CD4-positive, alpha-beta T cell (primary cell): ENCODE measurements at regions not wholly inside any gene's neighbourhood (a gene's known extent, or its start where the extent isn't known, plus 50 kb on each side); places are given as distances from the start of the nearest gene placed in this dataset.
"Not testable (repeated sequence)": the region's sequence is repeated elsewhere in the genome, so short reads cannot be mapped to it uniquely, and the experiment has no call there.

Experiments
- ATAC-seq: fragments of 200-7000 bp; cut with Tn5 transposase; one replicate; pipeline ENCODE4 v1.10.0; 2022; ENCODE audit warnings: mild to moderate bottlenecking; ENCODE audit not compliant: poor library complexity
- CTCF ChIA-PET: fragments of 350-600 bp; sonication (Branson Sonifier 250); formaldehyde crosslinking; loops from one replicate; lab custom pipeline; 2021; ENCODE audit warnings: antibody characterized with exemption, inconsistent platforms; lab: Charles Lee
- POLR2A ChIA-PET: fragments of 350-600 bp; sonication (Branson Sonifier 250); formaldehyde crosslinking; loops from one replicate; lab custom pipeline; 2021; ENCODE audit warnings: antibody characterized with exemption, inconsistent platforms; lab: Charles Lee
- DNase-seq, 14 experiments: peaks; one replicate each; pipeline ENCODE4 v3.0.0-alpha.2; 2013 to 2020; ENCODE audit warnings: mixed read lengths in 2 of 14
- H3K27ac ChIP-seq, 2 donors: one replicate each; pipeline versions ENCODE4 v1.5.1 to v1.7.0; 2013; ENCODE audit warnings: low read length in 2 of 2, low read depth in 1 of 2, mild to moderate bottlenecking in 1 of 2
- H3K27me3 ChIP-seq, 2 experiments: 1 replicate in 1 of 2; 2 replicates in 1 of 2; pipeline versions ENCODE4 v1.6.1 to v1.7.0; 2013; ENCODE audit warnings: low read length in 2 of 2, control low read depth in 1 of 2, mild to moderate bottlenecking in 1 of 2, moderate library complexity in 1 of 2; ENCODE audit not compliant: insufficient read depth in 2 of 2, control insufficient read depth in 1 of 2
- H3K36me3 ChIP-seq: one replicate; pipeline ENCODE4 v1.6.1; 2013; ENCODE audit warnings: low read length, control low read depth; ENCODE audit not compliant: insufficient read depth
- H3K4me1 ChIP-seq: one replicate; pipeline ENCODE4 v1.6.1; 2013; ENCODE audit warnings: low read length, control low read depth; ENCODE audit not compliant: insufficient read depth
- H3K4me3 ChIP-seq: one replicate; pipeline ENCODE4 v1.5.1; 2013; ENCODE audit warnings: mild to moderate bottlenecking, low read length, moderate library complexity
- H3K9me3 ChIP-seq, 2 experiments: 1 replicate in 1 of 2; 2 replicates in 1 of 2; pipeline versions ENCODE4 v1.6.1 to v1.7.0; 2013; ENCODE audit warnings: low read length in 2 of 2, mild to moderate bottlenecking in 2 of 2, control low read depth in 1 of 2, moderate library complexity in 1 of 2; ENCODE audit not compliant: control insufficient read depth in 1 of 2, insufficient read depth in 1 of 2
- H3K27ac Mint-ChIP-seq: one replicate; pipeline ENCODE4 v1.8.0; 2020; ENCODE audit warnings: mixed read lengths
- H3K27me3 Mint-ChIP-seq: one replicate; pipeline ENCODE4 v1.8.0; 2021; ENCODE audit warnings: mixed read lengths
- H3K36me3 Mint-ChIP-seq: one replicate; pipeline ENCODE4 v1.8.0; 2021; ENCODE audit warnings: low read depth, mixed read lengths
- H3K4me1 Mint-ChIP-seq: one replicate; pipeline ENCODE4 v1.8.0; 2021; ENCODE audit warnings: low read depth, mixed read lengths
- H3K4me3 Mint-ChIP-seq: one replicate; pipeline ENCODE4 v1.8.0; 2020; ENCODE audit warnings: mild to moderate bottlenecking, mixed read lengths
- H3K9me3 Mint-ChIP-seq: one replicate; pipeline ENCODE4 v1.8.0; 2020; ENCODE audit warnings: mixed read lengths
- intact Hi-C, 2 experiments: fragments of 100-400 bp; cut with DNase I in 1 of 2; cut with micrococcal nuclease in 1 of 2; formaldehyde crosslinking; loops; one replicate each; pipeline versions ENCODE4 v1.15.1 to v1.9.0; 2023 to 2025; cut with DNase I, micrococcal nuclease
- TF ChIP-seq, protein P1 (sequence below): fragments of 200-600 bp; IDR thresholded peaks from one replicate; pipeline ENCODE4 v1.8.0; 2022; ENCODE audit warnings: antibody characterized with exemption, mild to moderate bottlenecking

- no peak for DNase-seq
- intact Hi-C loops: no loop called here
- H3K27me3 ChIP-seq: no peaks in the 10 kb centered on the region
- H3K27me3 Mint-ChIP-seq: no peaks in the 10 kb centered on the region
- no peaks in the 10 kb centered on the region for H3K36me3 Mint-ChIP-seq
- H3K9me3 Mint-ChIP-seq: no peaks in the 10 kb centered on the region
- H3K36me3 ChIP-seq: no peaks in the 10 kb centered on the region
- no peak overlapping the region for H3K4me3 ChIP-seq
- no peaks in the 10 kb centered on the region for H3K4me1 ChIP-seq
- TF ChIP-seq, protein P1, sequence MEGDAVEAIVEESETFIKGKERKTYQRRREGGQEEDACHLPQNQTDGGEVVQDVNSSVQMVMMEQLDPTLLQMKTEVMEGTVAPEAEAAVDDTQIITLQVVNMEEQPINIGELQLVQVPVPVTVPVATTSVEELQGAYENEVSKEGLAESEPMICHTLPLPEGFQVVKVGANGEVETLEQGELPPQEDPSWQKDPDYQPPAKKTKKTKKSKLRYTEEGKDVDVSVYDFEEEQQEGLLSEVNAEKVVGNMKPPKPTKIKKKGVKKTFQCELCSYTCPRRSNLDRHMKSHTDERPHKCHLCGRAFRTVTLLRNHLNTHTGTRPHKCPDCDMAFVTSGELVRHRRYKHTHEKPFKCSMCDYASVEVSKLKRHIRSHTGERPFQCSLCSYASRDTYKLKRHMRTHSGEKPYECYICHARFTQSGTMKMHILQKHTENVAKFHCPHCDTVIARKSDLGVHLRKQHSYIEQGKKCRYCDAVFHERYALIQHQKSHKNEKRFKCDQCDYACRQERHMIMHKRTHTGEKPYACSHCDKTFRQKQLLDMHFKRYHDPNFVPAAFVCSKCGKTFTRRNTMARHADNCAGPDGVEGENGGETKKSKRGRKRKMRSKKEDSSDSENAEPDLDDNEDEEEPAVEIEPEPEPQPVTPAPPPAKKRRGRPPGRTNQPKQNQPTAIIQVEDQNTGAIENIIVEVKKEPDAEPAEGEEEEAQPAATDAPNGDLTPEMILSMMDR: no peak
- H3K4me3 Mint-ChIP-seq: no peak overlapping the region
- H3K27ac Mint-ChIP-seq: no peak overlapping the region
- H3K4me1 Mint-ChIP-seq: no peaks in the 10 kb centered on the region
- ChIA-PET POLR2A (no interaction called here), CTCF (no interaction called here)
- H3K27ac ChIP-seq: no peak overlapping the region
- ATAC-seq: no peak
- no peaks in the 10 kb centered on the region for H3K9me3 ChIP-seq
Measured at GRCh38 chrX:81957318-81957717, 755.4 kb downstream of the SH3BGRL start.

- CTCF ChIA-PET: no interaction called here
Measured at GRCh38 chrX:81957900-81958545, 756.1 kb downstream of the SH3BGRL start.

GRCh38 chrX:81959964-81960363 is 758.1 kb downstream of the SH3BGRL start:
- ATAC-seq: no peak
- no peak overlapping the region for H3K4me3 ChIP-seq
- Mint-ChIP-seq H3K27me3 (no peaks in the 10 kb centered on the region), H3K9me3 (no peaks in the 10 kb centered on the region), H3K4me3 (no peak overlapping the region), H3K36me3 (no peaks in the 10 kb centered on the region), H3K27ac (no peak overlapping the region), H3K4me1 (no peaks in the 10 kb centered on the region)
- no peak for DNase-seq
- no peak overlapping the region for H3K27ac ChIP-seq
- intact Hi-C loops: no loop called here
- TF ChIP-seq, protein P1: no peak
- POLR2A ChIA-PET: no interaction called here
- no peaks in the 10 kb centered on the region for H3K27me3 ChIP-seq
- no peaks in the 10 kb centered on the region for H3K9me3 ChIP-seq
- H3K36me3 ChIP-seq: no peaks in the 10 kb centered on the region
- no peaks in the 10 kb centered on the region for H3K4me1 ChIP-seq
- CTCF ChIA-PET: no interaction called here

More at GRCh38 chrX:81957900-81958545, 756.1 kb downstream of the SH3BGRL start:
- no peak overlapping the region for H3K4me3 ChIP-seq
- H3K4me1 ChIP-seq: no peaks in the 10 kb centered on the region
- H3K9me3 Mint-ChIP-seq: no peaks in the 10 kb centered on the region
- H3K4me1 Mint-ChIP-seq: no peaks in the 10 kb centered on the region
- no peak overlapping the region for H3K4me3 Mint-ChIP-seq
- peak in 3 of 14 experiments; percentile 34 to 39 (median 36) for DNase-seq
- H3K36me3 Mint-ChIP-seq: no peaks in the 10 kb centered on the region
- H3K36me3 ChIP-seq: no peaks in the 10 kb centered on the region
- intact Hi-C loops: no loop called here
- H3K27me3 Mint-ChIP-seq: no peaks in the 10 kb centered on the region
- no peak for ATAC-seq
- POLR2A ChIA-PET: no interaction called here
- H3K27ac Mint-ChIP-seq: no peak overlapping the region
- H3K27ac ChIP-seq: no peak overlapping the region
- TF ChIP-seq, protein P1: no peak
- H3K9me3 ChIP-seq: no peaks in the 10 kb centered on the region
- H3K27me3 ChIP-seq: no peaks in the 10 kb centered on the region

GRCh38 chrX:81974413-81974812 is 772.5 kb downstream of the SH3BGRL start:
- H3K4me1 ChIP-seq, DNase-seq, H3K36me3 Mint-ChIP-seq, ATAC-seq, H3K9me3 ChIP-seq, H3K4me3 Mint-ChIP-seq, H3K27me3 ChIP-seq, H3K36me3 ChIP-seq, H3K27me3 Mint-ChIP-seq, H3K27ac Mint-ChIP-seq, intact Hi-C loops, H3K9me3 Mint-ChIP-seq, H3K27ac ChIP-seq, CTCF ChIA-PET, H3K4me3 ChIP-seq, POLR2A ChIA-PET, H3K4me1 Mint-ChIP-seq: not testable (repeated sequence)
